Skeletal muscle tissue (tissue), 3 donors: ENCODE measurements at regions not wholly inside any gene's neighbourhood (a gene's known extent, or its start where the extent isn't known, plus 50 kb on each side); places are given as distances from the start of the nearest gene placed in this dataset.
"Not testable (repeated sequence)": the region's sequence is repeated elsewhere in the genome, so short reads cannot be mapped to it uniquely, and the experiment has no call there.

Experiments used
- H3K27ac ChIP-seq: one replicate; pipeline ENCODE4 v1.7.0; 2013; ENCODE audit warnings: mild to moderate bottlenecking, low read depth, low read length, inconsistent platforms
- H3K27me3 ChIP-seq, 3 donors: one replicate each; pipeline ENCODE4 v1.7.0; 2013; ENCODE audit warnings: low read length in 3 of 3; ENCODE audit not compliant: control insufficient read depth in 3 of 3, insufficient read depth in 3 of 3
- H3K36me3 ChIP-seq, 3 donors: one replicate each; pipeline ENCODE4 v1.7.0; 2013; ENCODE audit warnings: low read length in 3 of 3; ENCODE audit not compliant: control insufficient read depth in 3 of 3, insufficient read depth in 3 of 3
- H3K4me1 ChIP-seq, 3 donors: one replicate each; pipeline ENCODE4 v1.7.0; 2013; ENCODE audit warnings: low read length in 3 of 3, mild to moderate bottlenecking in 3 of 3; ENCODE audit not compliant: control insufficient read depth in 3 of 3, insufficient read depth in 3 of 3
- H3K4me3 ChIP-seq, 3 donors: one replicate each; pipeline ENCODE4 v1.7.0; 2013; ENCODE audit warnings: low read length in 3 of 3
- H3K9ac ChIP-seq, 3 donors: one replicate each; pipeline ENCODE4 v1.7.0; 2013; ENCODE audit warnings: low read length in 3 of 3, mild to moderate bottlenecking in 3 of 3, moderate library complexity in 2 of 3, low read depth in 1 of 3
- H3K9me3 ChIP-seq, 3 donors: one replicate each; pipeline ENCODE4 v1.7.0; 2013; ENCODE audit warnings: low read length in 3 of 3; ENCODE audit not compliant: control insufficient read depth in 3 of 3
- donor health status: Osteomylitis.

GRCh38 chr9:78707080-78707479 is 410.2 kb downstream of the PSAT1 start:
- H3K27me3 ChIP-seq: no peaks in the 10 kb centered on the region
- no peaks in the 10 kb centered on the region for H3K4me1 ChIP-seq
- no peak overlapping the region for H3K27ac ChIP-seq
- no peak overlapping the region for H3K9ac ChIP-seq
- H3K9me3 ChIP-seq: no peaks in the 10 kb centered on the region
- no peak overlapping the region for H3K4me3 ChIP-seq
- no peaks in the 10 kb centered on the region for H3K36me3 ChIP-seq

- H3K9me3 ChIP-seq: no peaks in the 10 kb centered on the region
- no peaks in the 10 kb centered on the region for H3K4me1 ChIP-seq
- H3K27ac ChIP-seq: no peak overlapping the region
- H3K36me3 ChIP-seq: no peaks in the 10 kb centered on the region
- H3K4me3 ChIP-seq: no peak overlapping the region
- H3K9ac ChIP-seq: no peak overlapping the region
- no peaks in the 10 kb centered on the region for H3K27me3 ChIP-seq
Measured at GRCh38 chr9:78707481-78707991, 410.6 kb downstream of the PSAT1 start.

- no peaks in the 10 kb centered on the region for H3K36me3 ChIP-seq
- no peaks in the 10 kb centered on the region for H3K27me3 ChIP-seq
- H3K4me1 ChIP-seq: no peaks in the 10 kb centered on the region
- H3K4me3 ChIP-seq: no peak overlapping the region
- no peaks in the 10 kb centered on the region for H3K9me3 ChIP-seq
- no peak overlapping the region for H3K27ac ChIP-seq
- H3K9ac ChIP-seq: no peak overlapping the region
Measured at GRCh38 chr9:78712903-78713613, 416.1 kb downstream of the PSAT1 start.

- Histone ChIP-seq H3K9ac (no peak overlapping the region), H3K9me3 (no peaks in the 10 kb centered on the region), H3K27ac (no peak overlapping the region), H3K4me3 (no peak overlapping the region), H3K27me3 (no peaks in the 10 kb centered on the region), H3K4me1 (no peaks in the 10 kb centered on the region), H3K36me3 (no peaks in the 10 kb centered on the region)
Measured at GRCh38 chr9:78713614-78714405, 416.9 kb downstream of the PSAT1 start.

GRCh38 chr9:78714576-78714975 is 417.7 kb downstream of the PSAT1 start:
- Histone ChIP-seq H3K27me3 (no peaks in the 10 kb centered on the region), H3K27ac (no peak overlapping the region), H3K4me3 (no peak overlapping the region), H3K4me1 (no peaks in the 10 kb centered on the region), H3K9me3 (no peaks in the 10 kb centered on the region), H3K36me3 (no peaks in the 10 kb centered on the region), H3K9ac (no peak overlapping the region)

GRCh38 chr9:78719029-78719428 is 422.1 kb downstream of the PSAT1 start:
- H3K4me1 ChIP-seq, H3K9ac ChIP-seq, H3K9me3 ChIP-seq, H3K27ac ChIP-seq, H3K4me3 ChIP-seq, H3K27me3 ChIP-seq, H3K36me3 ChIP-seq: not testable (repeated sequence)

GRCh38 chr9:78724896-78725295 is 428.0 kb downstream of the PSAT1 start:
- no peaks in the 10 kb centered on the region for H3K9me3 ChIP-seq
- H3K27me3 ChIP-seq: no peaks in the 10 kb centered on the region
- no peaks in the 10 kb centered on the region for H3K4me1 ChIP-seq
- H3K9ac ChIP-seq: no peak overlapping the region
- H3K36me3 ChIP-seq: no peaks in the 10 kb centered on the region
- H3K27ac ChIP-seq: no peak overlapping the region
- no peak overlapping the region for H3K4me3 ChIP-seq

- H3K36me3 ChIP-seq: no peaks in the 10 kb centered on the region
- H3K9me3 ChIP-seq: no peaks in the 10 kb centered on the region
- no peak overlapping the region for H3K27ac ChIP-seq
- H3K9ac ChIP-seq: no peak overlapping the region
- H3K4me1 ChIP-seq: no peaks in the 10 kb centered on the region
- no peaks in the 10 kb centered on the region for H3K27me3 ChIP-seq
- no peak overlapping the region for H3K4me3 ChIP-seq
Measured at GRCh38 chr9:78725503-78725902, 428.6 kb downstream of the PSAT1 start.

GRCh38 chr9:78745331-78745730 is 448.4 kb downstream of the PSAT1 start:
- Histone ChIP-seq H3K9ac (no peak overlapping the region), H3K27me3 (no peaks in the 10 kb centered on the region), H3K4me3 (no peak overlapping the region), H3K27ac (no peak overlapping the region), H3K9me3 (no peaks in the 10 kb centered on the region), H3K36me3 (no peaks in the 10 kb centered on the region), H3K4me1 (no peaks in the 10 kb centered on the region)

- H3K4me1 ChIP-seq: no peaks in the 10 kb centered on the region
Measured at GRCh38 chr9:78746010-78746409, 449.1 kb downstream of the PSAT1 start.

More at GRCh38 chr9:78746010-78746409, 449.1 kb downstream of the PSAT1 start:
- no peak overlapping the region for H3K9ac ChIP-seq
- H3K9me3 ChIP-seq: no peaks in the 10 kb centered on the region
- no peak overlapping the region for H3K27ac ChIP-seq
- H3K36me3 ChIP-seq: no peaks in the 10 kb centered on the region
- no peak overlapping the region for H3K4me3 ChIP-seq
- no peaks in the 10 kb centered on the region for H3K27me3 ChIP-seq
